Astrocyte of the cerebellum (primary cell): ENCODE measurements at regions not wholly inside any gene's neighbourhood (a gene's known extent, or its start where the extent isn't known, plus 50 kb on each side); places are given as distances from the start of the nearest gene placed in this dataset.

ENCODE experiments used
- DNase-seq: peaks from one replicate; pipeline ENCODE4 v3.0.0-alpha.2; 2011; ENCODE audit warnings: low read depth
- H3K4me3 ChIP-seq: 2 replicates; pipeline ENCODE4 v1.5.1; 2011; ENCODE audit warnings: mild to moderate bottlenecking, low read depth, low read length, moderate library complexity
- CTCF ChIP-seq: IDR thresholded peaks from 2 replicates; pipeline ENCODE4 v1.5.1; 2012; ENCODE audit warnings: low read length, low read depth, moderate library complexity, mild to moderate bottlenecking; ENCODE audit errors: missing control alignments
- in situ Hi-C: cut with HindIII; loops from 2 replicates; pipeline ENCODE4 v1.10.0; 2017; ENCODE audit warnings: low sequenced_read_pairs

- no peak for DNase-seq
- in situ Hi-C loops = no loop called here
- no peak for TF ChIP-seq CTCF
- no peak overlapping the region for H3K4me3 ChIP-seq
These were observed 419.2 kb downstream of the DIPK2A start for GRCh38 chr3:144390786-144391185.

DNA sequence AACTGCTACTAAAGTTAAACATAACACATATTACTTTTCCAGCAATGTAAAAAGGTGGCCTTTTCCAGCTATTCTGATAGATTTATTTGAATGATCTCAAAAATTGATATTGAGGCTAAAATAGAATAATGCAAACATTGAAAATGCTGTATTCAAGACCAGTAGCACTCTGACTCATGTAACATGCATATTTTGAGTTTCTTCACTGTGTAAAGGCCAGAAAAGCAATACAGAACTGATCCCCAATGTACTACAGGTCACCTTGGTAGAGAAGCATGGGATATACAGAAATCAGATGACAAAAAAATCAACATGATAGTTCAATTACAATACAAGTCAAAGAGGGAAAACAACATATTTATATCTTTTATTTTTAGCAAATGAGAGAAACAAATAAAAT lies 419.6 kb downstream of the DIPK2A start:
- DNase-seq = no peak
- in situ Hi-C loops = no loop called here
- no peak overlapping the region for H3K4me3 ChIP-seq
- no peak for TF ChIP-seq CTCF

DNA sequence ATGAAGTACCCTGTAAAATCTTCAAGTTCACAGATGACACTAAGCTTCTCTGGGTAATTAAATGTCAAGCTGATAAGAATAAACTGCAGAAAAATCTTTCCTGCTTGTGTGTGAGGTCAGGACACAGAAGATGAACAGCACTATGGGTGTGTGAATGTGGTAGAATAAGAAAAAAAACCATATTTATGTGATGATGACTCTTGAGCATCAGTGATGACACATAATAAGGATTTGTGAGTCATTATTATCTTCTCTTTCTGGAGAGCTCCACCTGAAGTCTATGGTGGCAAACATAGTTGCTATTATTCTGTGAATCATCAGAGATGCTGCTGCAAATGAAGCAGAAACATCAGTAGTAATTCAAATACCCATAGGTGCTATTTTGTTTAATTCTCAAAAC lies 422.4 kb downstream of the DIPK2A start:
- no peak for TF ChIP-seq CTCF
- no peak for DNase-seq
- H3K4me3 ChIP-seq = no peak overlapping the region
- in situ Hi-C loops = no loop called here

DNA sequence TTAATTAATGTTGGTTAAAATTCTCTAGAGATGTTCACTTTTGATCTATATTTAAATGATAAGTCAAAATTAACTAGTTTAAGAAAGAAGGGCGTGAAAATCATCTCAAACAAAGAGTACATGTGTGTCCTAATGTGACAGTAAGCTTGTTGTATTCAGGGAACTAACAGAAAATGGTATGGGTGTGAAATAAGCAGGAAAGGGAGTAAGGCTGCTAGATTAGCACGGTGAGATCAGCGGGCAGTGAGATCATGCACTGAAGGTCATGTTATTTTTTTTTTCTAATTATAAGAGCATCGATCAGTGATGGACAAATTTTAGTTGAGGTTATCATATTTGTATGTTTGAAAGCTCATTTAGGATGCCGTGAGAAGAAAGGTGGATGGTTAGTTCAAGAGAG lies 430.8 kb downstream of the DIPK2A start:
- TF ChIP-seq CTCF = no peak
- no peak overlapping the region for H3K4me3 ChIP-seq
- no peak for DNase-seq
- in situ Hi-C loops = no loop called here

DNA sequence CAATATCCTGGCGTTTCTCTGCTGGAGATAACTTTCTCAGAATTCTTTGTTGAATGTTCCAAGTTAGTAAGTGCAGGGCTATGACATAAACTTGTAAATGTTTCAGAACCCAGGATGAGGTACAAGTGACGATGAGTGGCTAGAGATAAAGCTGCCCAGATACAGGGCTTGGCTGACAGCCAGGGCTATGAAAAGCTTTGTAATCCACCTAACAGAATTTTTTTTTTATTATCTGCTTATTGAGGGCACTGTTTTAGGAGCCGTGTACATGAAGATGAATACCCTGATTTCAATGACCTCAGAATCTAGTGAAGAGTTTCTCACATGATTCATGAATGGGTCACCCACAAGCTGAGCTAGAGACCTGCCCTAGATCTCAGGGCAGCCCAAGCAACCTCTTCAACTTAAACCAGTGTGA lies 431.4 kb downstream of the DIPK2A start:
- in situ Hi-C loops = no loop called here

DNA sequence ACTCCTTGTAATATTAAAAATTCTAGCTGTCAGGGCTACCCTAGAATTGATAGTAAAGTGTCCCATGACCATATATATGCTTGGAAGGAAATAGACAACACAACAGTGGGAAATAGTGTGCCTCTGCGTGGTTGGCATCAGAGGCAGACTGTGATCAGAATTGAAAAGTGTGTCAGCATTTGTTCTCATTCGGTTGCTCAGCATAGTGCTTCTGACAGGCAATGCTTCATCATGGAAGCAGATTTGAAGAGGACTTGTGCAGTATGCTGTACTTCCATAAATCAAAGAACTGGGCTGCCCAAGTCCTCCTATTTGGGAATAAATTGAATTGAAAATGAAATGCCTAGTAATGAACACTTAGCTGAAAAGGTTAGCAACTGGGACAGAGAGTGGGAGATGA lies 435.7 kb downstream of the DIPK2A start:
- in situ Hi-C loops = no loop called here
- no peak overlapping the region for H3K4me3 ChIP-seq
- no peak for DNase-seq
- no peak for TF ChIP-seq CTCF

More for the DNA sequence above, 431.4 kb downstream of the DIPK2A start:
- no peak for TF ChIP-seq CTCF
- no peak for DNase-seq
- H3K4me3 ChIP-seq = no peak overlapping the region

- no peak for DNase-seq
- H3K4me3 ChIP-seq = no peak overlapping the region
- in situ Hi-C loops = no loop called here
- TF ChIP-seq CTCF = no peak
These were observed 437.7 kb downstream of the DIPK2A start for GRCh38 chr3:144409319-144409718.
